Osteocyte (in vitro differentiated cells): ENCODE measurements at regions not wholly inside any gene's neighbourhood (a gene's known extent, or its start where the extent isn't known, plus 50 kb on each side); places are given as distances from the start of the nearest gene placed in this dataset.
"Not testable (repeated sequence)": the region's sequence is repeated elsewhere in the genome, so short reads cannot be mapped to it uniquely, and the experiment has no call there.

Experiments used
- DNase-seq: peaks from one replicate; pipeline ENCODE4 v3.0.0; 2021; ENCODE audit warnings: mixed read lengths; ENCODE audit not compliant: unreplicated experiment; ENCODE audit errors: extremely low spot score
- H3K27ac Mint-ChIP-seq: one replicate; pipeline ENCODE4 v1.8.0; 2021; ENCODE audit warnings: mild to moderate bottlenecking, mixed read lengths; ENCODE audit not compliant: unreplicated experiment
- H3K27me3 Mint-ChIP-seq: one replicate; pipeline ENCODE4 v1.8.0; 2021; ENCODE audit warnings: mixed read lengths; ENCODE audit not compliant: unreplicated experiment
- H3K36me3 Mint-ChIP-seq: one replicate; pipeline ENCODE4 v1.8.0; 2021; ENCODE audit warnings: mixed read lengths; ENCODE audit not compliant: unreplicated experiment
- H3K4me1 Mint-ChIP-seq: one replicate; pipeline ENCODE4 v1.8.0; 2021; ENCODE audit warnings: mixed read lengths; ENCODE audit not compliant: unreplicated experiment
- H3K4me3 Mint-ChIP-seq: one replicate; pipeline ENCODE4 v1.8.0; 2021; ENCODE audit warnings: mild to moderate bottlenecking, moderate library complexity, mixed read lengths; ENCODE audit not compliant: unreplicated experiment
- H3K9me3 Mint-ChIP-seq: one replicate; pipeline ENCODE4 v1.8.0; 2021; ENCODE audit warnings: mixed read lengths; ENCODE audit not compliant: unreplicated experiment
- CTCF ChIP-seq: fragments of 200-600 bp; sonication (generic); IDR thresholded peaks from 2 replicates; pipeline ENCODE4 v1.5.0; 2021; ENCODE audit warnings: antibody characterized with exemption, mild to moderate bottlenecking, moderate library complexity

DNA sequence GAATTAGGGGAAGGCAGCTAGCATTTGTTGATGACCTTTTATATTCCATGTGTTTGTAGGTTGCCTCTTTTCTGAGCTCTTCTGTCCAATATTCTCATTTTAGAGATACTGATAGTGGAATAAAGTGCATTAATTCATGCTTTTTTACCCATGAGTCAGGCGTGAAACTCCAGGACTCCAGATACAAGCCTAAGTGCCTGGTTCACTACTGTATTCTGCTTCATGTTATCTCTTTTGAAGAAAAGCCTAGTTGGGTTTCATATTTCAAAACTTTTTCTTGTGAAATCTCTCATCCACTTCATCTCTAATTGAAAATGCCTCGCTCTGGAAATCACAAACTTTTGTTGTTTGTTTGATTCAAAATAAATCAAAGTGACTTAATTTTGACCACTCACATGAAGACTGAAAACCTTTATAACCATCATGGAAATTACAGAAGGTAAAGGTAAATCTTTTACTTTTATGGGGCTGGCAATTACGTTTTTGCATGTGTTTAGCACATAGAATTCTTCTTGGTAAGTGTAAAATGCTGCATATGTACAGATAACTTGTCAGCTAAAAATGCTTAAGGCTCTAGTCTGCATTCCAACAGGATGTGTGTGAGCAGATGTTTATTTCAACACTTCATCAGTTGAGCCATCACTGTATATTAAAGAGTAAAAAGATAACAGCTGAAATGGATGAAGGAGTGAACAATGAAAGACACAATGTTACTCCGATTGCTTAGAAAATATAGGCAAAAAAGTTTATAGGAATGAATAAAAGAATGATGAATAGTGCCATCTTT is 961.8 kb upstream of the CELF2 start:
- Mint-ChIP-seq H3K36me3 (no peaks in the 10 kb centered on the region), H3K27me3 (peaks cover 1% of the 10 kb centered on the region), H3K4me1 (no peaks in the 10 kb centered on the region), H3K4me3 (no peak overlapping the region), H3K27ac (no peak overlapping the region), H3K9me3 (no peaks in the 10 kb centered on the region)
- TF ChIP-seq CTCF, result no peak
- no peak for DNase-seq

DNA sequence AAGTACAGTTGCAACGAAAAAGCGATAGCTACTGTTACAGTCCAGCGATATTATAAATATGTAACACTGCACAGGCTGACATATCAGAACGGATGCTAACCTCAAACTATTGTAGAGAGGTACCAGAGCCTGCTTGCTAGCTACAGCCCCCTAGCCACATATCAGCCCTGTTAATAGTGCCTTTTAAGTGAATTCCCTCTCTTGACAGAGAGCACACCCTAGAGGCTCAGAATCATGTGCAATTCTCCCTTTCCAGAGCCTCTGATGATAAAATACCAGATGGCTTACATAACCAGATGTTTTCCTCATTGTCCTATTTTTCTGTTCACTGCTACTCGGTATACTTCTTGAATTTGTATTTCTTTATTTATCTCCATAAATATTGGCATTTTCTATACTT is 960.7 kb upstream of the CELF2 start:
- no peak for DNase-seq
- no peak overlapping the region for H3K4me3 Mint-ChIP-seq
- no peak for TF ChIP-seq CTCF
- H3K27ac Mint-ChIP-seq, result no peak overlapping the region
- H3K4me1 Mint-ChIP-seq, result no peaks in the 10 kb centered on the region
- no peaks in the 10 kb centered on the region for H3K9me3 Mint-ChIP-seq
- no peaks in the 10 kb centered on the region for H3K36me3 Mint-ChIP-seq
- no peaks in the 10 kb centered on the region for H3K27me3 Mint-ChIP-seq

DNA sequence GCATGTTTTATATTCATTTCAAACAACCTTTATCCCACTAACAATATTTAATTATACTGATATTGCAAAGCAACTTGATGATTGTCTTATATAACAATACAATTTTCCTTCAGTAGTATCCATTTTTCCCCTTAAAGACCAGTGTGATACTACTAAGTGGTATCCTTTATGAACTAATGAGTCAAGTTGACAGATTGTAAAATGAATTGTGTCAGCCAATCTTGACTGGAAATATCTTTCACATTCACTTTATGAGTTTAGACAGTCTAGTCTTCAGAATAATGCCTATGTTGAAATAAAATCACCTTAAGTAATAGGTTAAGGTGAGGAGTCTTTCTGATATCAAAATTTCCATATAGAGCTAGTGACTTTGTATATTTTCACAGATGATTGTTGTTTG is 950.0 kb upstream of the CELF2 start:
- Mint-ChIP-seq H3K4me1 (no peaks in the 10 kb centered on the region), H3K27ac (no peak overlapping the region), H3K36me3 (no peaks in the 10 kb centered on the region), H3K27me3 (no peaks in the 10 kb centered on the region), H3K9me3 (peaks cover 3% of the 10 kb centered on the region), H3K4me3 (no peak overlapping the region)
- no peak for DNase-seq
- no peak for TF ChIP-seq CTCF

GRCh38 chr10:10074847-10075246 is 942.8 kb upstream of the CELF2 start:
- H3K36me3 Mint-ChIP-seq, H3K27ac Mint-ChIP-seq, H3K27me3 Mint-ChIP-seq: not testable (repeated sequence)

DNA sequence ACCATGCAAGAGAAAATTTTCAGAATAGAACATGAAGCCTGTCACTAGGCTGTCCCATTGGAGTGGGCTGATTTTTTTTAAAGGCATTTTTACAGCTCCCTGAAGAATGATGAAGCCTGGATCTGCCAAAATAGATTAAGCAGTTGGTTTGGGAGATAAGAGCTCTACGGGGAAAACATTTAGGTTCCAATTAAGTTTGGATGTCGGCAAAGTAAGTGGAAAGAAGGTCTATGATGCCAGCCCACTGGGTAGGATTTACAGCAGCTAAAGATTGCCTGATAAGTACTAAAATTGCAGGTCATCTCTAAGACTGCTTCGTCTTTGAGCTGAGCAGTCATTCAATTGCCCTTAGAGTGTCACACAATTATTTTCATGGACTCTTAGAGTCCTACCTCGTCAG is 939.2 kb upstream of the CELF2 start:
- TF ChIP-seq CTCF, result no peak
- H3K4me3 Mint-ChIP-seq, result no peak overlapping the region
- no peak overlapping the region for H3K27ac Mint-ChIP-seq
- H3K36me3 Mint-ChIP-seq, result no peaks in the 10 kb centered on the region
- no peaks in the 10 kb centered on the region for H3K9me3 Mint-ChIP-seq
- no peak for DNase-seq
- H3K4me1 Mint-ChIP-seq, result no peaks in the 10 kb centered on the region
- H3K27me3 Mint-ChIP-seq, result no peaks in the 10 kb centered on the region

More at GRCh38 chr10:10074847-10075246, 942.8 kb upstream of the CELF2 start:
- H3K4me1 Mint-ChIP-seq, H3K4me3 Mint-ChIP-seq, DNase-seq, H3K9me3 Mint-ChIP-seq: not testable (repeated sequence)
